ENCODE measurements at regions not wholly inside any gene's neighbourhood (a gene's known extent, or its start where the extent isn't known, plus 50 kb on each side); places are given as distances from the start of the nearest gene placed in this dataset.

DNA sequence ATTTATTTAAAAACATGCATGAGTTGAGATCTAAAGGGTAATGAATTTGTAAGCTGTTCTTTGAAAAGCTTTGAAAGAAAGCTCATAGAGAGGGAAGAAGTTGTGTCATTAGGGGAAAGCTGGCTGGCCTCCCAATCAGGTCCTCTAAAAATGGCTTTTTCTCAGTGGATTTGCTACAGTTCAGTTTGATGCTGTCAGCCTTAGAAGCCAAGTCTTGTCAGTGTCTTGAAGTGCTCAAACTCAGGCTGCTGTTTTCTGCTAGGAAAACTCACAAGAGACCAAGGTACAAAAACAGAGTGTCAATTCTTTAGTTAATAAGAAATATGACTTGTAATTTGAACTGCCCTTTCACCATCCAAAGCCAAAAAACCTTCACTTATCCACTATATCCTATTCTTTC lies 243.8 kb downstream of the OTOL1 start:
- TF ChIP-seq, protein P1, sequence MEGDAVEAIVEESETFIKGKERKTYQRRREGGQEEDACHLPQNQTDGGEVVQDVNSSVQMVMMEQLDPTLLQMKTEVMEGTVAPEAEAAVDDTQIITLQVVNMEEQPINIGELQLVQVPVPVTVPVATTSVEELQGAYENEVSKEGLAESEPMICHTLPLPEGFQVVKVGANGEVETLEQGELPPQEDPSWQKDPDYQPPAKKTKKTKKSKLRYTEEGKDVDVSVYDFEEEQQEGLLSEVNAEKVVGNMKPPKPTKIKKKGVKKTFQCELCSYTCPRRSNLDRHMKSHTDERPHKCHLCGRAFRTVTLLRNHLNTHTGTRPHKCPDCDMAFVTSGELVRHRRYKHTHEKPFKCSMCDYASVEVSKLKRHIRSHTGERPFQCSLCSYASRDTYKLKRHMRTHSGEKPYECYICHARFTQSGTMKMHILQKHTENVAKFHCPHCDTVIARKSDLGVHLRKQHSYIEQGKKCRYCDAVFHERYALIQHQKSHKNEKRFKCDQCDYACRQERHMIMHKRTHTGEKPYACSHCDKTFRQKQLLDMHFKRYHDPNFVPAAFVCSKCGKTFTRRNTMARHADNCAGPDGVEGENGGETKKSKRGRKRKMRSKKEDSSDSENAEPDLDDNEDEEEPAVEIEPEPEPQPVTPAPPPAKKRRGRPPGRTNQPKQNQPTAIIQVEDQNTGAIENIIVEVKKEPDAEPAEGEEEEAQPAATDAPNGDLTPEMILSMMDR (IDR thresholded peaks at IDR 0.05), result no peak
- no peak for TF ChIP-seq POLR2A (IDR thresholded peaks at IDR 0.05)

Data from body of pancreas (tissue), 4 donors.